HEK293 (cell line): ENCODE measurements at regions not wholly inside any gene's neighbourhood (a gene's known extent, or its start where the extent isn't known, plus 50 kb on each side); places are given as distances from the start of the nearest gene placed in this dataset.

Source experiments
- BCL11A ChIP-seq: fragments of 450-650 bp; formaldehyde crosslinking; IDR thresholded peaks from 2 replicates; pipeline ENCODE4 v1.5.1; 2016; ENCODE audit warnings: low read depth, missing biosample characterization, missing genetic modification characterization
- KLF1 ChIP-seq: fragments of 450-650 bp; formaldehyde crosslinking; IDR thresholded peaks from 2 replicates; pipeline ENCODE4 v1.5.1; 2016; ENCODE audit warnings: missing biosample characterization, missing genetic modification characterization
- WT1 ChIP-seq: fragments of 450-650 bp; formaldehyde crosslinking; IDR thresholded peaks from 2 replicates; pipeline ENCODE4 v1.5.1; 2016; ENCODE audit warnings: missing biosample characterization, missing genetic modification characterization
- ZFP3 ChIP-seq: fragments of 450-650 bp; formaldehyde crosslinking; IDR thresholded peaks from 2 replicates; pipeline ENCODE4 v1.5.1; 2016; ENCODE audit warnings: low read depth, missing biosample characterization, missing genetic modification characterization
- ZNF274 ChIP-seq, 2 experiments: fragments of 200-500 bp in 1 of 2; fragments of 450-650 bp in 1 of 2; sonication (Bioruptor generic) in 1 of 2; formaldehyde crosslinking in 1 of 2; IDR thresholded peaks; 2 replicates each; pipeline versions ENCODE4 v1.5.1 to v1.6.1; 2014 to 2016; ENCODE audit warnings: borderline replicate concordance in 1 of 2, inconsistent platforms in 1 of 2, low read length in 1 of 2, missing biosample characterization in 1 of 2, missing genetic modification characterization in 1 of 2
- ZNF311 ChIP-seq: fragments of 450-650 bp; formaldehyde crosslinking; IDR thresholded peaks from 2 replicates; pipeline ENCODE4 v1.5.1; 2017; ENCODE audit warnings: missing biosample characterization, missing genetic modification characterization, borderline replicate concordance
- ZNF501 ChIP-seq: fragments of 450-650 bp; formaldehyde crosslinking; IDR thresholded peaks from 2 replicates; pipeline ENCODE4 v1.5.1; 2016; ENCODE audit warnings: missing biosample characterization, missing genetic modification characterization
- TF ChIP-seq, protein P1 (sequence below): fragments of 450-650 bp; formaldehyde crosslinking; IDR thresholded peaks from 2 replicates; pipeline ENCODE4 v1.5.1; 2016; ENCODE audit warnings: missing biosample characterization, missing genetic modification characterization
- TF ChIP-seq, protein P2 (sequence below): fragments of 450-650 bp; formaldehyde crosslinking; IDR thresholded peaks from 2 replicates; pipeline ENCODE4 v1.5.1; 2017; ENCODE audit warnings: missing biosample characterization, mild to moderate bottlenecking, missing genetic modification characterization, moderate library complexity
- TF ChIP-seq, protein P3 (sequence below): fragments of 450-650 bp; formaldehyde crosslinking; IDR thresholded peaks from 2 replicates; pipeline ENCODE4 v1.5.1; 2016; ENCODE audit warnings: missing biosample characterization, missing genetic modification characterization
- TF ChIP-seq, protein P4 (sequence below): fragments of 450-650 bp; formaldehyde crosslinking; IDR thresholded peaks from 2 replicates; pipeline ENCODE4 v1.5.1; 2016; ENCODE audit warnings: missing biosample characterization, missing genetic modification characterization
- TF ChIP-seq, protein P5 (sequence below): fragments of 450-650 bp; formaldehyde crosslinking; IDR thresholded peaks from 2 replicates; pipeline ENCODE4 v1.5.1; 2016; ENCODE audit warnings: missing biosample characterization, missing genetic modification characterization
- TF ChIP-seq, protein P6 (sequence below): fragments of 450-650 bp; formaldehyde crosslinking; IDR thresholded peaks from 2 replicates; pipeline ENCODE4 v1.5.1; 2016; ENCODE audit warnings: missing biosample characterization, missing genetic modification characterization

DNA sequence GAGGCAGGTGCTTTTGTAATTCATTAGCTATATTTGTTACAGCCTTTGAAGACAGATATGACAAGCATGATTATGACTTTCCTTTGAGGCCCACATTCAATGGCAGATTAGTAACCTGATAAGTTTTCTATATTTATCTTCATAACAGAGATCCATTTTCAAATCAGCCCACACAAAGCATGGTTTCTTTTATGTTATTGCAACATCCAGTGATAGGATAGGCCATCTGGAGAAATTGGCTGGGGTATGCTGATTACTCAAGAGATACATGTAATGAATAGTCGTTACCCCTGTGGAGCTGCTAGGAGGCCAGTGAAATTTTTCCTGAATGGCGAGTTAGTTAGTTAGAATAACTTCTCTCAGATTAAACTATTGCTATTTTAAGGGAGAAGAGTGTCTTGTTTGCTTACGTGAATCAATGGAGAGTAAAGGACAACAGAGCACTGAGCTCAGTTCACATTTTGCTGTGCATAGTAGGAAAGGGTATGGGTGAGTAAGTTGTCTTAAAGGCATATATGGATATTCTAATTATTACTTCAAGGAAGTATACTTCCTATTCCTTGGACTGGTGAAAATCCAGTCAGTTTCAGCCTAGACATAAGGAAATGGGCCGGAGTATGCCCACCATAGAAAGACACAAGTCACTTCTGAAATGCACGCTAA, 79.2 kb upstream of the DKK2 start:
- TF ChIP-seq, protein P1, sequence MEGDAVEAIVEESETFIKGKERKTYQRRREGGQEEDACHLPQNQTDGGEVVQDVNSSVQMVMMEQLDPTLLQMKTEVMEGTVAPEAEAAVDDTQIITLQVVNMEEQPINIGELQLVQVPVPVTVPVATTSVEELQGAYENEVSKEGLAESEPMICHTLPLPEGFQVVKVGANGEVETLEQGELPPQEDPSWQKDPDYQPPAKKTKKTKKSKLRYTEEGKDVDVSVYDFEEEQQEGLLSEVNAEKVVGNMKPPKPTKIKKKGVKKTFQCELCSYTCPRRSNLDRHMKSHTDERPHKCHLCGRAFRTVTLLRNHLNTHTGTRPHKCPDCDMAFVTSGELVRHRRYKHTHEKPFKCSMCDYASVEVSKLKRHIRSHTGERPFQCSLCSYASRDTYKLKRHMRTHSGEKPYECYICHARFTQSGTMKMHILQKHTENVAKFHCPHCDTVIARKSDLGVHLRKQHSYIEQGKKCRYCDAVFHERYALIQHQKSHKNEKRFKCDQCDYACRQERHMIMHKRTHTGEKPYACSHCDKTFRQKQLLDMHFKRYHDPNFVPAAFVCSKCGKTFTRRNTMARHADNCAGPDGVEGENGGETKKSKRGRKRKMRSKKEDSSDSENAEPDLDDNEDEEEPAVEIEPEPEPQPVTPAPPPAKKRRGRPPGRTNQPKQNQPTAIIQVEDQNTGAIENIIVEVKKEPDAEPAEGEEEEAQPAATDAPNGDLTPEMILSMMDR, result no peak
- no peak for TF ChIP-seq KLF1 (tag by site-specific recombination)
- TF ChIP-seq, protein P2, sequence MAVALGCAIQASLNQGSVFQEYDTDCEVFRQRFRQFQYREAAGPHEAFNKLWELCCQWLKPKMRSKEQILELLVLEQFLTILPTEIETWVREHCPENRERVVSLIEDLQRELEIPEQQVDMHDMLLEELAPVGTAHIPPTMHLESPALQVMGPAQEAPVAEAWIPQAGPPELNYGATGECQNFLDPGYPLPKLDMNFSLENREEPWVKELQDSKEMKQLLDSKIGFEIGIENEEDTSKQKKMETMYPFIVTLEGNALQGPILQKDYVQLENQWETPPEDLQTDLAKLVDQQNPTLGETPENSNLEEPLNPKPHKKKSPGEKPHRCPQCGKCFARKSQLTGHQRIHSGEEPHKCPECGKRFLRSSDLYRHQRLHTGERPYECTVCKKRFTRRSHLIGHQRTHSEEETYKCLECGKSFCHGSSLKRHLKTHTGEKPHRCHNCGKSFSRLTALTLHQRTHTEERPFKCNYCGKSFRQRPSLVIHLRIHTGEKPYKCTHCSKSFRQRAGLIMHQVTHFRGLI (tag by site-specific recombination), result no peak
- TF ChIP-seq, protein P3, sequence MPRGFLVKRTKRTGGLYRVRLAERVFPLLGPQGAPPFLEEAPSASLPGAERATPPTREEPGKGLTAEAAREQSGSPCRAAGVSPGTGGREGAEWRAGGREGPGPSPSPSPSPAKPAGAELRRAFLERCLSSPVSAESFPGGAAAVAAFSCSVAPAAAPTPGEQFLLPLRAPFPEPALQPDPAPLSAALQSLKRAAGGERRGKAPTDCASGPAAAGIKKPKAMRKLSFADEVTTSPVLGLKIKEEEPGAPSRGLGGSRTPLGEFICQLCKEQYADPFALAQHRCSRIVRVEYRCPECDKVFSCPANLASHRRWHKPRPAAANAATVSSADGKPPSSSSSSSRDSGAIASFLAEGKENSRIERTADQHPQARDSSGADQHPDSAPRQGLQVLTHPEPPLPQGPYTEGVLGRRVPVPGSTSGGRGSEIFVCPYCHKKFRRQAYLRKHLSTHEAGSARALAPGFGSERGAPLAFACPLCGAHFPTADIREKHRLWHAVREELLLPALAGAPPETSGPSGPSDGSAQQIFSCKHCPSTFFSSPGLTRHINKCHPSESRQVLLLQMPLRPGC (tag by site-specific recombination), result no peak
- TF ChIP-seq, protein P4, sequence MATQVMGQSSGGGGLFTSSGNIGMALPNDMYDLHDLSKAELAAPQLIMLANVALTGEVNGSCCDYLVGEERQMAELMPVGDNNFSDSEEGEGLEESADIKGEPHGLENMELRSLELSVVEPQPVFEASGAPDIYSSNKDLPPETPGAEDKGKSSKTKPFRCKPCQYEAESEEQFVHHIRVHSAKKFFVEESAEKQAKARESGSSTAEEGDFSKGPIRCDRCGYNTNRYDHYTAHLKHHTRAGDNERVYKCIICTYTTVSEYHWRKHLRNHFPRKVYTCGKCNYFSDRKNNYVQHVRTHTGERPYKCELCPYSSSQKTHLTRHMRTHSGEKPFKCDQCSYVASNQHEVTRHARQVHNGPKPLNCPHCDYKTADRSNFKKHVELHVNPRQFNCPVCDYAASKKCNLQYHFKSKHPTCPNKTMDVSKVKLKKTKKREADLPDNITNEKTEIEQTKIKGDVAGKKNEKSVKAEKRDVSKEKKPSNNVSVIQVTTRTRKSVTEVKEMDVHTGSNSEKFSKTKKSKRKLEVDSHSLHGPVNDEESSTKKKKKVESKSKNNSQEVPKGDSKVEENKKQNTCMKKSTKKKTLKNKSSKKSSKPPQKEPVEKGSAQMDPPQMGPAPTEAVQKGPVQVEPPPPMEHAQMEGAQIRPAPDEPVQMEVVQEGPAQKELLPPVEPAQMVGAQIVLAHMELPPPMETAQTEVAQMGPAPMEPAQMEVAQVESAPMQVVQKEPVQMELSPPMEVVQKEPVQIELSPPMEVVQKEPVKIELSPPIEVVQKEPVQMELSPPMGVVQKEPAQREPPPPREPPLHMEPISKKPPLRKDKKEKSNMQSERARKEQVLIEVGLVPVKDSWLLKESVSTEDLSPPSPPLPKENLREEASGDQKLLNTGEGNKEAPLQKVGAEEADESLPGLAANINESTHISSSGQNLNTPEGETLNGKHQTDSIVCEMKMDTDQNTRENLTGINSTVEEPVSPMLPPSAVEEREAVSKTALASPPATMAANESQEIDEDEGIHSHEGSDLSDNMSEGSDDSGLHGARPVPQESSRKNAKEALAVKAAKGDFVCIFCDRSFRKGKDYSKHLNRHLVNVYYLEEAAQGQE (tag by site-specific recombination), result no peak
- TF ChIP-seq, protein P5, sequence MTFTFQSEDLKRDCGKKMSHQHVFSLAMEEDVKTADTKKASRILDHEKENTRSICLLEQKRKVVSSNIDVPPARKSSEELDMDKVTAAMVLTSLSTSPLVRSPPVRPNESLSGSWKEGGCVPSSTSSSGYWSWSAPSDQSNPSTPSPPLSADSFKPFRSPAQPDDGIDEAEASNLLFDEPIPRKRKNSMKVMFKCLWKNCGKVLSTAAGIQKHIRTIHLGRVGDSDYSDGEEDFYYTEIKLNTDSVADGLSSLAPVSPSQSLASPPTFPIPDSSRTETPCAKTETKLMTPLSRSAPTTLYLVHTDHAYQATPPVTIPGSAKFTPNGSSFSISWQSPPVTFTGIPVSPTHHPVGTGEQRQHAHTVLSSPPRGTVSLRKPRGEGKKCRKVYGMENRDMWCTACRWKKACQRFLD (tag by site-specific recombination), result no peak
- no peak for TF ChIP-seq ZNF501 (tag by site-specific recombination)
- TF ChIP-seq ZNF274 (IDR thresholded peaks at IDR 0.05; ENCODE audit: low read length), result no peak
- TF ChIP-seq ZNF274 (tag by site-specific recombination; IDR thresholded peaks at IDR 0.05; ENCODE audit: borderline replicate concordance), result no peak
- no peak for TF ChIP-seq WT1 (tag by site-specific recombination)
- TF ChIP-seq, protein P6, sequence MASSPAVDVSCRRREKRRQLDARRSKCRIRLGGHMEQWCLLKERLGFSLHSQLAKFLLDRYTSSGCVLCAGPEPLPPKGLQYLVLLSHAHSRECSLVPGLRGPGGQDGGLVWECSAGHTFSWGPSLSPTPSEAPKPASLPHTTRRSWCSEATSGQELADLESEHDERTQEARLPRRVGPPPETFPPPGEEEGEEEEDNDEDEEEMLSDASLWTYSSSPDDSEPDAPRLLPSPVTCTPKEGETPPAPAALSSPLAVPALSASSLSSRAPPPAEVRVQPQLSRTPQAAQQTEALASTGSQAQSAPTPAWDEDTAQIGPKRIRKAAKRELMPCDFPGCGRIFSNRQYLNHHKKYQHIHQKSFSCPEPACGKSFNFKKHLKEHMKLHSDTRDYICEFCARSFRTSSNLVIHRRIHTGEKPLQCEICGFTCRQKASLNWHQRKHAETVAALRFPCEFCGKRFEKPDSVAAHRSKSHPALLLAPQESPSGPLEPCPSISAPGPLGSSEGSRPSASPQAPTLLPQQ (tag by site-specific recombination), result no peak
- TF ChIP-seq BCL11A (tag by site-specific recombination), result no peak
- no peak for TF ChIP-seq ZFP3 (tag by site-specific recombination)
- no peak for TF ChIP-seq ZNF311
